ENCODE measurements at regions not wholly inside any gene's neighbourhood (a gene's known extent, or its start where the extent isn't known, plus 50 kb on each side); places are given as distances from the start of the nearest gene placed in this dataset.

GRCh38 chr6:2353412-2354137 is 108.2 kb upstream of the GMDS start:
- peak; percentile 50 to 70 (median 69) for TF ChIP-seq CTCF (IDR thresholded peaks at IDR 0.05)
- no peak for TF ChIP-seq POLR2A (IDR thresholded peaks at IDR 0.05)
